Sigmoid colon (tissue), 4 donors: ENCODE measurements at regions not wholly inside any gene's neighbourhood (a gene's known extent, or its start where the extent isn't known, plus 50 kb on each side); places are given as distances from the start of the nearest gene placed in this dataset.

Experiments
- CTCF ChIP-seq, 4 experiments: fragments of 450-650 bp in 3 of 4; fragments of 200-600 bp in 1 of 4; IDR thresholded peaks; one replicate each; pipeline ENCODE4 v1.5.1; 2016 to 2019; ENCODE audit warnings: antibody characterized with exemption in 4 of 4, mild to moderate bottlenecking in 3 of 4, moderate library complexity in 2 of 4
- EP300 ChIP-seq, 4 donors: sonication (generic); formaldehyde crosslinking; IDR thresholded peaks; one replicate each; pipeline ENCODE4 v1.6.1; 2017; ENCODE audit warnings: antibody characterized with exemption in 4 of 4
- POLR2A ChIP-seq, 2 donors: fragments of 450-650 bp; IDR thresholded peaks; one replicate each; pipeline ENCODE4 v1.6.1; 2016; ENCODE audit warnings: antibody characterized with exemption in 2 of 2, mild to moderate bottlenecking in 2 of 2, moderate library complexity in 2 of 2
- POLR2AphosphoS5 ChIP-seq, 4 donors: sonication (generic); formaldehyde crosslinking; IDR thresholded peaks; one replicate each; pipeline ENCODE4 v1.6.1; 2017; ENCODE audit warnings: antibody characterized with exemption in 4 of 4

GRCh38 chr19:30245401-30246039 is 126.7 kb upstream of the ZNF536 start:
- TF ChIP-seq CTCF (IDR thresholded peaks at IDR 0.05) (no peak), POLR2A (IDR thresholded peaks at IDR 0.05) (no peak), EP300 (IDR thresholded peaks at IDR 0.05) (no peak), POLR2AphosphoS5 (IDR thresholded peaks at IDR 0.05) (no peak)
